Peyer's patch (tissue), 4 donors: ENCODE measurements at regions not wholly inside any gene's neighbourhood (a gene's known extent, or its start where the extent isn't known, plus 50 kb on each side); places are given as distances from the start of the nearest gene placed in this dataset.

ENCODE experiments used
- POLR2A ChIP-seq, 2 donors: fragments of 450-650 bp; IDR thresholded peaks; one replicate each; pipeline ENCODE4 v1.5.1; 2017; ENCODE audit warnings: antibody characterized with exemption in 2 of 2, mild to moderate bottlenecking in 2 of 2, moderate library complexity in 2 of 2
- TF ChIP-seq, protein P1 (sequence below), 6 experiments: fragments of 450-650 bp in 4 of 6; fragments of 200-600 bp in 2 of 6; sonication (generic) in 1 of 6; IDR thresholded peaks; one replicate each; pipeline ENCODE4 v1.5.1; 2017 to 2019; ENCODE audit warnings: antibody characterized with exemption in 6 of 6, mild to moderate bottlenecking in 3 of 6, moderate library complexity in 1 of 6

DNA sequence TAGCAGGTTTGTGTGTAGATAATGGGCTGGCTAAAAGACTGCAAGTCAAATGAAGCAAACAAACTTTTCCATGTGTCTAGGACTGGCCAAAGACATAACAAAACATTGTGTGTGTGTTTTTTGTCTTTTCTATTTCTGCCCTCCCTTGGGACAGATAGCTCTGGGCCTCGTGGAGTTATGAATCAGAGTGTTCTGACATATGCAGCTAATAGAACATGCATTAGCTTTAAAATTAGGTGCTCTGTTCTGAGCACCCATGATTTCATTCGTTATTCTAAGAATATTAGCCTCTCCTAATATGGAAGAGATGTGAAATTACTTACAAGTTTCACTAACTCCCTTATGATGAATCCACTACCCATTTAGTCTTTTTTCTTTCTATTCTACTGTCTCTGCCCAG lies 367.3 kb upstream of the PAPPA start:
- TF ChIP-seq POLR2A (IDR thresholded peaks at IDR 0.05): no peak
- TF ChIP-seq, protein P1, sequence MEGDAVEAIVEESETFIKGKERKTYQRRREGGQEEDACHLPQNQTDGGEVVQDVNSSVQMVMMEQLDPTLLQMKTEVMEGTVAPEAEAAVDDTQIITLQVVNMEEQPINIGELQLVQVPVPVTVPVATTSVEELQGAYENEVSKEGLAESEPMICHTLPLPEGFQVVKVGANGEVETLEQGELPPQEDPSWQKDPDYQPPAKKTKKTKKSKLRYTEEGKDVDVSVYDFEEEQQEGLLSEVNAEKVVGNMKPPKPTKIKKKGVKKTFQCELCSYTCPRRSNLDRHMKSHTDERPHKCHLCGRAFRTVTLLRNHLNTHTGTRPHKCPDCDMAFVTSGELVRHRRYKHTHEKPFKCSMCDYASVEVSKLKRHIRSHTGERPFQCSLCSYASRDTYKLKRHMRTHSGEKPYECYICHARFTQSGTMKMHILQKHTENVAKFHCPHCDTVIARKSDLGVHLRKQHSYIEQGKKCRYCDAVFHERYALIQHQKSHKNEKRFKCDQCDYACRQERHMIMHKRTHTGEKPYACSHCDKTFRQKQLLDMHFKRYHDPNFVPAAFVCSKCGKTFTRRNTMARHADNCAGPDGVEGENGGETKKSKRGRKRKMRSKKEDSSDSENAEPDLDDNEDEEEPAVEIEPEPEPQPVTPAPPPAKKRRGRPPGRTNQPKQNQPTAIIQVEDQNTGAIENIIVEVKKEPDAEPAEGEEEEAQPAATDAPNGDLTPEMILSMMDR (IDR thresholded peaks at IDR 0.05): no peak
